SK-MEL-5 (cell line): ENCODE measurements at regions not wholly inside any gene's neighbourhood (a gene's known extent, or its start where the extent isn't known, plus 50 kb on each side); places are given as distances from the start of the nearest gene placed in this dataset.
A peak's percentile ranks its signal among the peaks of the same experiment; 100 is the strongest.

Source experiments
- DNase-seq: peaks from one replicate; pipeline ENCODE4 v3.0.0-alpha.2; 2016; ENCODE audit warnings: low read depth, low spot score
- in situ Hi-C: cut with HindIII; loops from 2 replicates; pipeline ENCODE4 v1.10.0; 2016; ENCODE audit warnings: low sequenced_read_pairs, high pct_unique_total_duplicates, low pct_unique_long_range_greater_than_20kb

DNA sequence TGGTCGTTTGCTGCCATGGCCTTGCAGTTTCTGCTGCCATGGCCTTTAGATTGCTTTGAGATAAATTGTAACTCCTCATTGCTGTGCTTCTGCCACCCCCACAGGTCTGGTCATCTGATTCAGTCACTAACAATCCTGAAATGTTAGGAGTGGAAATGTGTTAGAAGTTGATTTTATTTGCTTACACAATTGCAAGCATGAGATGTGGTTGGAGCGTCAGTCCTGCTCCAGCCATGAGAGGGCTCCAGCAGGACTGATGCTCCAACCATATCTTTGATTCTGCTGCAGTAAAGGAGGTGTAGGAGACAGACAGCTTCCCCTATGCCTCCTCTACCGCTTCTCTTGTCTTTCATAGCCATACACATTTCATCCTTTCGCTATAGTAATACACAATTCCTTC lies 226.8 kb upstream of the RGS6 start:
- in situ Hi-C loops, result no loop called here
- peak; percentile 42 for DNase-seq

DNA sequence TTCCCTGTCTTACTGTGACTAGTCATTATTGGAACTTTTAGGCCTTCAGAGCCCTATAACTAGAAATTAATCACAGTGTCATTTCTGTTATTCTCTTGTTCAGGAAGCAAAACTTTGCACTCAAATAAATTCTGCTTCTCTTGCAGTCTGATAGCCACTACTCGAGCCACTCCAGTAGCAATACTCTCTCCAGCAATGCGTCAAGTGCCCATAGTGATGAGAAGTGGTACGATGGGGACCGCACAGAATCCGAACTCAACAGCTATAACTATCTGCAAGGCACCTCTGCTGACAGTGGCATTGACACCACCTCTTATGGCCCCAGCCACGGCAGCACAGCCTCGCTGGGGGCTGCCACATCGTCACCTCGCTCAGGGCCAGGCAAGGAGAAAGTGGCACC lies 223.2 kb upstream of the RGS6 start:
- no peak for DNase-seq
- in situ Hi-C loops, result no loop called here

DNA sequence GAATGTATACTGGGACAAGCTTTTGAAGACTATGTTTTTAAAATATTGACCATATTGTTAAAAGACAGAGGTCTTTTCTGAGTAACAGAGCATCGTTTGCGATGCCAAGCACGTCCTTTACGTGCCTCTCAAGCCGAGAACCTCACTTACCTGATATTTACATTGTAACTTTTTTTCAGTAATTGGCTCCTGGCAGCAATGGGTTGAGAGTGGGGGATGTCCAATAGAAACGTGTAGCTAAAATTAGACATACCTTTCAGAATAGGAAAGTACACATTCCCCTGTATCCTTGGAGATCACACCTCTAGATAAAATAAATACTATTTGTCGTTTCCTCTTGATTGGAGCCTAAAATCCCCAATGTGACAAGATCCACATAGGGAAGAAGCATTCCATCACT lies 222.2 kb upstream of the RGS6 start:
- in situ Hi-C loops, result no loop called here
- DNase-seq, result no peak

DNA sequence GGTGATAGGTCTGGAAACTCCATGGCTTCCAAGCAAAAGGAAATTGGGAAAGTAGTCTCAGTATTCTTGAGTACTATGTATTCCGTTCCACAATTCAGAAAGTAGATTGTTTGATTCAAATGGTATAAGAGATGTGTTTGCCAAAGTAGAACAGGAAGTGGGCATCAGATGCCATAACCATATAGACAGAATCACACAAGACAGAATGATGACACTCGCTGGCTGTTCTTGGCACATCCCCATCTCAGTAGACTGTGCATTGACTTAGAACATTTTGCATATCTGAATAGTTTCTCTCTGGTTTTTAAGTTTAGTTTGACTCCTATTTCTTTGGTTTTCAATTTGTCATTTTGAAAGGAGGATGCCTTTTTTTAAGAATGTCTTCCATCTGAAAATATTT lies 221.1 kb upstream of the RGS6 start:
- in situ Hi-C loops, result no loop called here

DNA sequence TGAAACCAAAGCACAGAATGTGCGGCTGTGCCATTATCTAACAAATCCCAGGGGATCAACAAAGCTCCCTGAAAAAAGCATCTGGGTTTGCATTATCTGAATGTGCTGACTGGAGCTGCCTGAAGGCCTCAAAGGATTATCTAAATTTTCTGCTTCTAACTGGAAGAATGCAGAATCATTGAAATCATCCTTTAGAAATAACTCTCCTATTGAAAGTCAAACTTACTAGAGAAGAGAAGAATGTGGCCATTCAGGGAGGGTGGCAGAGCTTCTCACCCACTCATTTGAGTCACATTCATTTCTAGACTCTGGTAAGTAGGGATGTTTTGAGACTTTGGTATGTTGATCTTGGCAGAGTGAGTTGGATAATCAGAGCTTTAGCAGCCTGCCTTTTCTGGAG lies 220.6 kb upstream of the RGS6 start:
- DNase-seq, result peak; percentile 48
- in situ Hi-C loops, result no loop called here

More for the DNA sequence above, 221.1 kb upstream of the RGS6 start:
- DNase-seq, result no peak

DNA sequence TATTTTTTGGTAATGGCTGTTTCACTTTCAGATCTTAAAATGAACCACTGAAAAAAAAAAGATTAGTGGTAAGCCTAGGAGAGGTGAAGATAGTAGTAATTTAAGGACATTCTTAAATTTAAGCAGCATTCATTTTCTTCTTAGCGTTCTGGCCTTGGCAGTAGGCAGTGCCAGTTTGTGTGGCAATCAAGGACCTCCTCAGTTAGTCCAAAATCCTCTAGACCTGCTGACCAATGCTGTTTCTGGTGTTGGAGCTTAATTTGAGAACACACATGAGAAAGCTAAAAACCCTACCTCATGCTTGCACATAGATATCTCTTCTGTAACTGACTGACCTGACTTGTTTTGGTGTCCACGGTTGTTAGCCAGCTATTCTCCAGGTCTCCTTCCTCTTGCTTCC lies 219.8 kb upstream of the RGS6 start:
- DNase-seq, result no peak
- in situ Hi-C loops, result no loop called here

DNA sequence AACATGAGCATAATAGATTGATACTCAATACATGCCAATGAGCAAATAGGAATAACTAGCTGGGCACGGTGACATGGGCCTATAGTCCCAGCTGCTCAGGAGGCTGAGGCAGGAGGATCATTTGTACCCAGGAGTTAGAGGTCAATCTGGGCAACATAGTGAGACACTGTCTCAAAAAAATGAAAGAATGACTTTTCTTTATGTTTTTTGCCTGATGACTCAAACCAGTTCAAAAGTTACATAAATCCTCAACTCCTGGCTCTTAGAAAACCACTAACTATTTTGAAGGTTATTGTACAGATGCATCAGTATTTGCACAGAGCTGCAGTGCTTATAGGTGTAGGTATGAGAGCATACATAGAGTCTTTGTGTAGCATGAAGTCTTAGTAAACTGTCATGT lies 219.2 kb upstream of the RGS6 start:
- in situ Hi-C loops, result no loop called here
- no peak for DNase-seq

DNA sequence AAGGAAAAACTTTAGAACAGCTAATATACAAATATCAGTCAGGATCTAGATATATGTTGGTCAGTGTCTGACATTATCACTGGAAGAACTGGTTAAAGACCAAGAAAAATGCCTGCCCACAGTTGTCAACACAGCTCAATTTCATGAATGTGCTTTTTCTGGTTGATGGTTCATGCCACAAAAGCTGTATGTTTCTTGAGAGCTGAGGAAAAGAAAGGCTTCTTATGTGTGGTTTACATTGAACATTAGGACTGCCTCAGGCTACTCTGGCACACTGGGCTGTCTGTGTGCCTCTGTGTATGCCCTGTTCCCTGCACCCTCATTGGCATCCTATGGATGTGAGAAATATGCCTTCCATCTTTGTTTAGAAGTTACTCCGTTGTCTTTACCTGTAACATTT lies 218.8 kb upstream of the RGS6 start:
- in situ Hi-C loops, result no loop called here
- peak; percentile 97 for DNase-seq

DNA sequence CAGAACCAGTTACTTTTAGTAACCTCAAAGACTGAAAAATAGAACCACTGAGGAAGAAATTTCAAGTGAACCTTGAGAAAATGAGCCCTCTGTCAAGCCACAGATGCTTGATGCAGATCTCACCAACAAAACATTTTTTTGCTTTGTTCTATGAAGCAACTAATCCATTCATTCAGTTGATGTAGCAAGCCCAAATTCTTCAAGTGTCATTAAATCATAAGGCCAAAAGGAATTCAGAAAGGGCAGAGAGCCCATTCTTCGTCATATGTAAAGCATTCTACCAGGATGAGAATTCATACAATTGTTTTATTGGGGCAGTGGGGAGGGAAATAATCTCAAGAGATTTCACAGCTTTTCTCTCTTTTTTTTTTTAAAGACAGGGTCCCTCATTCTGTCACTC lies 218.0 kb upstream of the RGS6 start:
- peak; percentile 35 for DNase-seq
- in situ Hi-C loops, result no loop called here

DNA sequence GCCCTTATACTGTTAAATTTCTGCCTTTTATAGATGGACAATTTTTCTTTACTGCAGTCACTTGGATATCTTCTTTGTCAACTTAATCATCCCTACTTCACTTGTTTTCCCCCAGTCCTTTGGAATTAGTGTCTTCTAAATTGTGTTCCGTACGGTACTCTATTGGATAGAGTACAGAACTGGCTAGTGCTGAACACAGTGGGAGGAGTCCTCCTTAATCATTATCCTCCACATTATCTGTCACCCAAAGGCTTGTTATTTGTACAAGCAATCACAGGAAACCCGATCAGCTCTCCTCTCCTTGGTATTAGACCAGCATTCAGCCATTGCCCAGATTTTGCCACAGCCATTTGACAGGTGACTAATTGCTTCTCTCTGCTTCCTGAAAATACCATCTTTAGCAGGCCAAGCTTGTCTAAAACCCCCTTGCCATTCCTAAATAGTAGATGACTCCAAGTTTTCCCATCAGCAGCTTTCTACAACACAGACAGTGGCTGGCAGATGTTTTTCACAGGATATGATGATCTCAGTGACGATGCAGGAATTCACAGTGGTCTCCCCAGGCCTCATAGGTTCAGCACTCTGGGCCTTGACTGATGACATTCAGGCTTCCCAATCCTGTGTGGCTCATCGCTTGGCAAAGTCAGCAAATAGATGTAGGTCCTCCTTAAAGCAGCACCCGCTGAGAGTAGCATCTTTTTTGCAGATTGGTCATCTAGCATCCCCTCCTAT lies 216.0 kb upstream of the RGS6 start:
- in situ Hi-C loops, result no loop called here
- no peak for DNase-seq

DNA sequence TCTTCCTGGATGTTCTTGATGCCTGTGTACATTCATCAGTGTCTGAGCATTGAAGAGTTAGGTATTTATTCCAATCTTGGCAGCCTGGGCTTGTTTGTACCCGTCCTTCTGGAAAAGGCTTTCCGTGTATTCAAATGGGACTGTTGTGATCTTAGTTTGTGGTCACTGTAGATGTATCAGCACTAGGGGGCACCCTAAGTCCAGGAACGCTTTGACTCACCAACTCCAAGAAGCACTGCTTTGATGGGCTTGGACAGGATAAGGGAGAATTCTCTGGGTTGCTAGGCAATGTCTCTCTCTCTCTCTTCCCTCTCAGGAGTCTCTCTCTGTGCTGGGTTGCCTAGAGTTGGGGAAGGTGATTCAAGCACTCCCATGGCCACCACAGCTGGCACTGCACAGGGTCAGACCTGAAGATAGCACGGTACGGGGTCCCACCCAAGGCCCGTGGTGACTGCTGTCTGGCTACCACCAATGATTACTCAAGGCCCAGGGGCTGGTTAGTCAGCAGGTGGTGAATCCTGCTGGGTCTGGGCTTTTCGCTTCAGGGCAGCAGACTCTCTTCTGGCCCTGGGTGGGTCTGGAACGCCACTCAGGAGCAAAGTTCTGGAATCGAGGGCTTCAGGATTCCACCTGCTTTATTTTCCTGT lies 211.1 kb upstream of the RGS6 start:
- in situ Hi-C loops, result no loop called here
- peak; percentile 83 for DNase-seq

DNA sequence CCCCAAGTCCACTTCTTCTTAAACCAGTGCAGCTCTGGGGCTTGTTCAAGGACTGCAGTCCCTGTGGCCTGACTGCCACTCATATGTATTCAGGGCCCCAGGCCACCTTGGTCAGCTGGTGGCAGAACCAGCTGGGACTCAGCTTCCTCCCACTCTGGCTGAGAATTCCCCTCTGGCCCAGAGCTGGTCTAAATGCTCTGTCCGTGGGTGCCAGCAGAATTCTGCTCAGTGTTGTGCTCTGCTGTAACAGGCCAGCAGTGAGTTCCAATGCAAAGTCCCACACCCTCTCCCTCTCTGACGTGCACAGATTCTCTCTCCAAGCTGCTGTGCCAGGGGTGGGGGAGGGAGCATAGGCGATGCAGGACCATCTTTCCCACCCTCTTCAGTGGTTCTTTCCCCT lies 210.4 kb upstream of the RGS6 start:
- in situ Hi-C loops, result no loop called here

DNA sequence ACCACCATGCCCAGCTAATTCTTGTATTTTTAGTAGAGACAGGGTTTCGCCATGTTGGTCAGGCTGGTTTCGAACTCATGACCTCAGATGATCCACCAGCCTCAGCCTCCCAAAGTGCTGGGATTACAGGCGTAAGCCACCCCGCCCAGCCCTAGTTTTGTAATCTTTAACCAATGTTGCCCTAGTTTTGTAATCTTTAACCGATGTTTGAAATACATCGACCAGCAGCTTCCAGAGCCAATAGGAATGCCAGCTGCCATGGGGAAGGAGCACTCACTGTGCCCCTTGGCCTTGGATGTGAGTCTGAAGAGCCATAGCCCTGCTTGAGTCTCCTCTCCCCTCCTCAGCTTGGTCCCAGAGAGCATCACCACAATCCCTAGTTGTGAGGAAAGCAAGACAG lies 209.3 kb upstream of the RGS6 start:
- in situ Hi-C loops, result no loop called here

More for the DNA sequence above, 210.4 kb upstream of the RGS6 start:
- DNase-seq, result no peak

DNA sequence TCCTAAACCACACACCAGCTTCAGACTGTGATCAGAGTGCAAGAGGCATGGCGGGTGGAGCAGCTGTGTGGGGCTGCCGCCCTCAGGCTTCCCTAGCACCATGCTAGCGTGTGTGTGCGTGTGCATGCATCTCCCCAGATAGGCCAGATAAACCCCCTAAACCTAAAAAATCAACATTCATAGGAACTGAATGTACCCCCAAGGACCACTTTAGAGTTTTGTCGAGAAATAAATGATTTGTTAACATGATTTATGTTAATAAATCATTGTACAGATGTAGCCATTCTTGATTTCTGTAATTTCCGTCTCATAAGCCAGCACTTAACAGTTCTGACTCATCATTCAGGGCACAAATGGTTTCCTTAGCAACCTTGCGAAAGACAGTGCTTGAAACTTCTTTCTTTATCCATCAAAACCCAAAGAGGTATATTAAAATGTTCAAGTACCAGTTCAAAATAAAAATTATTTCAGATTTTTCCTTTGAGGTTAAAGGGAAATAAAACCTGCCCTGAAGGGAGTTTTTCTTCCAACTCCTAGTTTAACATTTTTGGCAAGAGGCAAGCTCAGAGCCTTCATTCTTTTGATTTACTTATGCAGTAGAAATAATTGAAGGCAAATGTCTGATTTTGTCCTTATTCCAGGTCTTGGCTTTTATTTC lies 206.2 kb upstream of the RGS6 start:
- in situ Hi-C loops, result no loop called here
- DNase-seq, result no peak

More for the DNA sequence above, 209.3 kb upstream of the RGS6 start:
- no peak for DNase-seq

DNA sequence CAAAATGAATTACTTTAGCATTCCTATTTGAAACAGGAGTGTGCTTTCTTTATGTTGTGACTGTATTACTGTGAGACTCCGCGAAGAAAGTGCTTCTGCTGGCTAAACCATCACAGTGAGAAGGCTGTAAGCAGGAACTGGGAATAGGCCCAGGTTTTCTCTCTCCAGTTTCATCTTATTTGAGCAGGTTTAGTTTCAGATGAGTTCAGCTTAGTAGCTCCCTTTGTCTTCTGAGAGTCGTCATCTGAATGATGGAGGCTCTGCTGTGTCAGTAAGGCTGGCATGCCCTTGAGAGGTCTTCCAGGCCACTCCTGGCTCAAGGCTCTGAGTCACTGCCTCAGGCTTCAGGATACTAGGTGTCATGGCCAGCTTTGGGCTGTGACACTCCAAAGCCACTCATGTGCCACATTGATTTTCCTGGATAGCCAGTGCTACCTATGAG lies 205.6 kb upstream of the RGS6 start:
- no peak for DNase-seq
- in situ Hi-C loops, result no loop called here

DNA sequence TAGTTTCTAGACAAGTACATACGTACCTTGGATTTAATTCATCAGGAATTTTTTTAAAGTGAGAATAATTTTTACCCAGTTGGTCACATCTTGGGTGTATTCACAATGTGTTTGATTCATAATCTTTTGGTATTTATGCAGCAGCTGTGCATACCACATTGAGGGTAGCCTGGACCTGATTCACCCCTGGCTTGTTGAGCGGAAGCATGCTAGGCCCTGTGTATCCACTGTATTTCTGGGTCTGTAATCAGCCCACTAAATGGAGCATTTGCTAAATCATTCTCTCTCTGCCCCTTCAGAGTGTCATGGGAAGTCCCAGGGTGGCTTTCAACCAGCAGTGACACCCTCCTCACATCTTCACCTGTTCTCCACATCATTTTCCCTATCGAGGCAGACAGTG lies 203.8 kb upstream of the RGS6 start:
- no peak for DNase-seq
- in situ Hi-C loops, result no loop called here

DNA sequence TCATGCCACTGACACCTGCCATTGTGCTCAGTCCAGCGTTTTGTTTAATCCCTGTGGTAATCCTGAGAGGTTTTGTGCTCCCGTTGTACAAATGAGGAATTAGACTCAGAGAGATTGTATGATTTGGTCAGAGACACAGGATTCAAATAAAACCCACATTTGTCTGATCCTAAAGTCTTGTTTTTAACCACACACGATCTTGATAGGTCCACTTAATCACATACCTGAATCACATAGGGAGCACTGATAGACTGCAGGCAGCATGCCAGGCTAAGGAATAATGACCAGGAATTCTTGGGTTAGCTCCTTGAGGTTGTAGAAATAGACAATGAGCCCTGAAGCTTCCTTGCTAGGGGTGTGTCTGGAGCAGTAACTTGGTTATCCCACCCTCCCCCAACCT lies 202.6 kb upstream of the RGS6 start:
- in situ Hi-C loops, result no loop called here

DNA sequence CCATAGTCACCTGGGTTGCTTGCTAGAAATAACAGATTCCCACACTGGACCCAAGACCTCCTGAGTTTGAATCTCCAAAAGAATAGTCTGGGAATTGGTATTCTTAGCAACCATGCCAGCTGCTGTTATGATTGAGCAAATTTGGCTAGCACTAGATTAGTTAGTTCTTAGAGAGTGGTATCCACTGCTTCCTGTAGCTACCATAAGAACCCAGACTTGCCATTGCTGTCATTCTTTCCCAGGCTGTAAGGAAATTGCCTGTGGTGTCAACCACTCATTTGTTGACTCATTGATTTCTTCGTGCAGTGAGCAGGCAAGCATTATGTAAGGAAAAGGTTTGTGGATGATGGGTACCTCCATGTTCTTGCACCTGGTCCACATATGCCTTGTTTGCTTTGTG lies 201.8 kb upstream of the RGS6 start:
- no peak for DNase-seq
- in situ Hi-C loops, result no loop called here

More for the DNA sequence above, 202.6 kb upstream of the RGS6 start:
- DNase-seq, result no peak

DNA sequence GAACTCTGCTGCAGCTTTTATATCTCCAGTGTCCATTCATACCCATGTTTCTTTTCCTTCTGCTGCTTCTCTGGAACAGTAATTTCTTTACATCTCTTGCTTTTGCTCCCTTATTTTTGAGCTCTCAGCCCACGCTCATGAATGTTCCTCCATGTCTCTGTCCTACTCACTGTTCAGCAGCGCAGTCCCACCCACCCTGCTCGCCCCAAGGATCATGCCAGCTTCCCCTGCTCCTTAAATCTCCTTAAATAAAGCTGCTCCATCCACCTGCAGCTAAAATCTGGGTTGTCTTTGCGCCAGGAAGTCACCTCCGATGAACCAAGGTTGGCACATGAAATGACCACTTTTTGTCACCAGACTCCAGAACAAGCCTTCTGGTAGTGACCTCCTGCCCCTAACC lies 201.1 kb upstream of the RGS6 start:
- in situ Hi-C loops, result no loop called here
- DNase-seq, result no peak
